Right renal cortex interstitium (tissue), 3 donors: ENCODE measurements at regions not wholly inside any gene's neighbourhood (a gene's known extent, or its start where the extent isn't known, plus 50 kb on each side); places are given as distances from the start of the nearest gene placed in this dataset.
"Not testable (repeated sequence)": the region's sequence is repeated elsewhere in the genome, so short reads cannot be mapped to it uniquely, and the experiment has no call there.

ENCODE experiments used
- DNase-seq, 3 donors: peaks; one replicate each; pipeline ENCODE4 v3.0.0-alpha.2; 2013; ENCODE audit warnings: low read depth in 3 of 3, low spot score in 2 of 3

DNA sequence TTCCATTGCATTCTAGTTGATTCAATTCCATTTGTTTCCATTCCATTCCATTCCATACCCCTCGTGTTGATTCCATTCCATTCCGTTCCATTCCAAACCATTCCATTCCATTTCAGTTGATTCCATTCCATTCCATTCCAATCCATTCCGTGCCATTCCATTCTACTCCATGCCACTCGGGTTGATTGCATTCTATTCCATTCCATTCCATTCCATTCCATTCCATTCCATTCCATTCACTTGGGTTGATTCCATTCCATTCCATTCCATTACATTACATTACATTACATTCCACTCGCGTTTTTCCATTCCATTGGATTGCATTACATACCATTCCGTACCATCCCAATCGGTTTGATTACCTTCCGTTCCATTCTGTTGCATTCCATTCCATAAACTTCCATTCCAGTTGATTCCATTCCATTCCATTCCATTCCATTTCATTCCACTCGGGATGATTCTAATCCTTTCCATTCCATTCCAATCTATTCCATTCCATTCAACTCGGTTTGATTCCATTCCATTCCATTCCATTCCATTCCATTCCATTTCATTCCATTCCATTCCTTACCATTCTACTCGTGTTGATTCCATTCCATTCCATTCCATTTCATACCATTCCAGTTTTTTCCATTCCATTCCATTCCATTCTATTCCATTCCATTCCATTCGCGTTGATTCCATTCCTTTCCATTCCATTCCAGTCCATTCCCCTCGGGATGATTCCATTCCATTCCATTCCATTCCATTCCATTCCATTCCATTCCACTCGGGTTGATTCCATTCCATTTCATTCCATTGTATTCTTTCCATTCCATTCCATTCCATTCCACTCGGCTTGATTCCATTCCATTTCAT lies 1140.4 kb downstream of the RPIA start:
- no peak for DNase-seq

DNA sequence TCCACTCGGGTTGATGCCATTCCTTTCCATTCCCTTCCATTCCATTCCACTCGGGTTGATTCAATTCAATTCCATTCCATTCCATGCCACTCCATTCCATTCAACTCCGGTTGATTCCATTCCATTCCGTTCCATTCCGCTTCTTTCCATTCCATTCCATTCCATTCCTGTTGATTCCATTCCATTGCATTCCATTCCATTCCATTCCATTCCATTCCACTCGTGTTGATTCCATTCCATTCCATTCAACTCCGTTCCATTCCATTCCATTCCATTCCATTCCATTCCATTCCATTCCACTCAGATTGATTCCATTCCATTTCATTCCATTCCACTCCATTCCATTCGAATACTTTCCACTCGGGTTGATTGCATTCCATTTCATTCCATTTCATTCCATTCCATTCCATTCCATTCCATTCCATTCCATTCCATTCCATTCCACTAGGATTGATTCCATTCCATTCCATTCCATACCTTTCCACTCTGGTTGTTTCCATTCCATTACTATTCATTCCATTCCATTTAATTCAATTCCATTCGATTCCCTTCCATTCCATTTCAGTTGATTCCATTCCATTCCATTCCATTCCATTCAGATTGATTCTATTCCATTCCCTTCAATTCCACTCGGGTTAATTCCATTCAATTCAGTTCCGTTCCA lies 1141.8 kb downstream of the RPIA start:
- no peak for DNase-seq

DNA sequence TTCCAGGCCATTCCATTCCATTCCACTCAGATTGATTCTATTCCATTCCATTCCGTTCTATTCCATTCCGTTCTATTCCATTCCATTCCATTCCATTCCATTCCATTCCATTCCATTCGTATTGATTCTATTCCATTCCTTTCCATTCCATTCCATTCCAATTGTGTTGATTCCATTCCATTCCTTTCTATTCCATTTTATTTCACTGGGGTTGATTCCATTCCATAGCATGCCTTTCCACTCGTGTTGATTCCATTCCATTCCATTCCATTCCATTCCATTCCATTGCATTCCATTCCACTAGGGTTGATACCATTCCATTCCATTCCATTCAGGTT lies 1142.3 kb downstream of the RPIA start:
- DNase-seq: peak in 1 of 3 donors; percentile 29

DNA sequence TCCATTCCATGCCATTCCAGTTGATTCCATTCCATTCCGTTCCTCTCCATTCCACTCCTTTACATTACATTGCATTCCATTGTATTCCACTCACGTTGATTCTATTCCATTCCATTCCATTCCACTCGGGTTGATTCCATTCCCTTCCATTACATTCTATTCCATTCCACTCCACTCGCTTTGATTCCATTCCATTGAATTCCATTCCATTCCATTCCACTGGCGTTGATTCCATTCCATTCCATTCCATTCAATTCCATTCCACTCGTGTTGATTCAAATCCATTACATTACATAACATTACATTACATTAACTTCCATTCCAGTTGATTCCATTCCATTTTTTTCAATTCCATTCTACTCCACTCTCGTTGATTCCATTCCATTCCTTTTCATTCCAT lies 1142.8 kb downstream of the RPIA start:
- DNase-seq: no peak

DNA sequence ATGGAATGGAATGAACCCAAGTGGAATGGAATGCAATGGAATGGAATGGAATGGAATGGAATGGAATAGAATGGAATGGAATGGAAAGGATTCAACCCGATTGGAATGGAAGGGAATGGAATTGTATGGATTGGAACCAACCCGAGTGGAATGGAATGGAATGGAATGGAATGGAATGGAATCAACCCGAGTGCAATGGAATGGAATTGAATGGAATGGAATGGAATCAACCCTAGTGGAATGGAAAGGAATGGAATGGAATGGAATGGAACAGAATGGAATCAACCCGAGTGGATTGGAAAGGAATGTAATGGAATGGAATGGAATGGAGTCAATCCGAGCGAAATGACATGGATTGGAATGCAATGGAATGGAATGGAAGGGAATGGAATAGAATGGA lies 1144.9 kb downstream of the RPIA start:
- not testable (repeated sequence) for DNase-seq

DNA sequence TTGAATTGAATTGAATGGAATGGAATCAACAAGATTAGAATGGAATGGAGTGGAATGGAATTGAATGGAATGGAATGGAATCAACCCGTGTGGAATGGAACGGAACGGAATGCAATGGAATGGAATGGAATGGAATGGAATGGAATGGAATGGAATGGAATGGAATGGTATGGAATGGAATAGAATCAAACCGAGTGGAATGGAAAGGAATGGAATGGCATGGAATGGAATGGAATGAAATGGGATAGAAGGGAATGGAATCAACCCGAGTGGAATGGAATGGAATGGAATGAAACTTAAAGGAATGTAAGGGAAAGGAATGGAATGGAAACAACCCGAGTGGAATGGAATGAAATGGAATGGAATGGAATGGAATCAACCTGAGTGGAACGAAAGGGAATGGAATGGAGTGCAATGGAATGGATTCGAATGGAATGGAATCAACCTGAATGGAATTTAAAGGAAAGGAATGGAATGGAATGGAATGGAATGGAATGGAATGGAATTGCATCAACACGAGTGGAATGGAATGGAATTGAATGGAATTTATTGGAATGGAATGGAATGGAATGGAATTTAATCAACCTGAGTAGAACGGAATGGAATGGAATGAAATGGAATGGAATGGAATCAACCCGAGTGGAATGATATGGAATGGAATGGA lies 1146.6 kb downstream of the RPIA start:
- DNase-seq: no peak

DNA sequence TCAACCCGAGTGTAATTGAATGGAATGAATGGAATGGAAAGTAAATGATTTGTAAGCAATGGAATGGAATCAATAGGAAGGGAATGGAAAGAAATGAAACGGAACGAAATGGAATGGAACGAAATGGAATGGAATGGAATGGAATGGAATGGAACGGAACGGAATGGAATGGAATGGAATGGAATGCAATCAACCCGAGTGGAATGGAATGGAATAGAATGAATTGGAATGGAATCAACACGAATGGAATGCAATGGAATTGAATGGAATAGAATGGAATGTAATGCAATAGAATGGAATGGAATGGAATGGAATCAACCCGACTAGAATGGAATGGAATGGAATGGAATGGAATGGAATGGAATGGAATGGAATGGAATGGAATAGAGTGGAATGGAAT lies 1148.7 kb downstream of the RPIA start:
- not testable (repeated sequence) for DNase-seq

DNA sequence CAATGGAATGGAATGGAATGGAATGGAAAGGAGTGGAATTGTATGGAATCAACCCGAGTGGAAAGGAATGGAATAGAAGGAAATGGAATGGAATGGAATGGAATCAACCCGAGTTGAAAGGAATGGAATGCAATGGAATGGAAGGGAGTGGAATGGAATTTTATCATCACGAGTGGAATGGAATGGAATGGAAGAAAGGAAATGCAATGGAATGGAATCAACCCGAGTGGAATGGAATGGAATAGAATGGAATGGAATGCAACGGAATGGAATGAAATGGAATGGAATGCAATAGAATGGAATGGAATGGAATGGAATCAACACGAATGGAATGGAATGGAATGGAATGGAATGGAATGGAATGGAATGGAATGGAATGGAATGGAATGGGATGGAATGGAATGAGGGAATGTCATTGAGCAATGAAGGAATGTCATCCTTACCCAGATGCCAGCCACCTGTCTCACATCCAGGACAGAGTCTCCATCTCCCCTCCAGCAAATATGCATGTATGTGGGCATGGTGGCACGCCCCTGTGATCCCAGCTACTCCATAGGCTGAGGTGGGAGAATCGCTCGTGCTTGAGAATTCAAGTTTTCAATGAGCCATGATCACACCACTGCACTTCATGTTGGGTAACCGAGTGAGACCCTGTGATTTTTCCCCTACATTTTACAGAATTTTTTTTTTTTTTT lies 1149.5 kb downstream of the RPIA start:
- DNase-seq: not testable (repeated sequence)

DNA sequence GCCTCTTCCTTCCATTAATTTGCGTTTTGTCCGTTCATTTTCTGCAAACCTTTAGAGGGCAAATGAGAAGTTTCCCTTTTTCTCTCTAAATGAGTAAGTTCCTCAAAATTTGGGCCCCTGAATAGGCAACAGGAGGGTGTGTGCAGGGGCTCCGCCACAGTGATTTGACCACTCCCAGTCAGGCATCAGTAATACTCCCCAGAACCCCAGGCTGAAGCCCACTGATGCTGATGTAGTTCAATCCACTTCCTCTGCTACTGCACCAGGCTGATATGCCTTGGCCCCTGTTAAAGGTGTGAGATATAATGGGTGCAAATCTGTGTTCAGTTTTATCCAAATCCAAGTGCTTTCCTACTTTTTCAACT lies 1150.0 kb downstream of the RPIA start:
- DNase-seq: no peak

DNA sequence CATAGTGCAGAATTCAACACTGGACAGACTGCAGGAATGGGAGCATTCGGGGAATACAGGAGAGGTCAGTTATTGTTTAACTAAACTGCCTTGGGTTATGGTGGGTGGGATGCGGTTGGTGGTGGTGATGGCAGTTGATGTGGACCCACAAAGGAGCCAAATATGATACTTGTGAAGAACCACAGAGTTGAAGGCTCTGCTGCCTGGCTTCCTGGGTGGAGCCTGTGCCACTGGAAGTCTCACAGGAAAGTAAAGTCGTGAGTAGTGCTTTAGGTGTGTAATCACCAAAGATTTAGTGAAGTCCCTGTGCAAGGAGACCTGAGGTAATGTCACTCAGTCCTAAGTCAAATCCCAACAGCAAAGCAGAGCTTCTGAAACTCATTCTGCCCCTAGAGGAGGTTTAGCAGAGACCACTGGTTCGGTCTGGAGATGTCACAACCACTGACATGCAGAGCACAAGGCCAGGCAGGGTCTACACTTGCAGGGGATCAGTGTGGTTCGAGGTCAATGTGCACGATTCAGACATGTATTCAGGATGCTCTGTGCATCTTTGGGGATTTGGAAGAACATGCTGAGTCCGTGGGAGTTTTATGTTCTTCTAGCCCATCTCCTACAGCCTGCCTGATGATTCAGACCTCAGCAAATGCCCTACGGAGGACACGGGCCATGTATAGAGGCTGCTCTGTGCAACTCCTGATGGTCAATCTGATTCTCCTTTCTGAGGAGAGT lies 1150.9 kb downstream of the RPIA start:
- DNase-seq: no peak

DNA sequence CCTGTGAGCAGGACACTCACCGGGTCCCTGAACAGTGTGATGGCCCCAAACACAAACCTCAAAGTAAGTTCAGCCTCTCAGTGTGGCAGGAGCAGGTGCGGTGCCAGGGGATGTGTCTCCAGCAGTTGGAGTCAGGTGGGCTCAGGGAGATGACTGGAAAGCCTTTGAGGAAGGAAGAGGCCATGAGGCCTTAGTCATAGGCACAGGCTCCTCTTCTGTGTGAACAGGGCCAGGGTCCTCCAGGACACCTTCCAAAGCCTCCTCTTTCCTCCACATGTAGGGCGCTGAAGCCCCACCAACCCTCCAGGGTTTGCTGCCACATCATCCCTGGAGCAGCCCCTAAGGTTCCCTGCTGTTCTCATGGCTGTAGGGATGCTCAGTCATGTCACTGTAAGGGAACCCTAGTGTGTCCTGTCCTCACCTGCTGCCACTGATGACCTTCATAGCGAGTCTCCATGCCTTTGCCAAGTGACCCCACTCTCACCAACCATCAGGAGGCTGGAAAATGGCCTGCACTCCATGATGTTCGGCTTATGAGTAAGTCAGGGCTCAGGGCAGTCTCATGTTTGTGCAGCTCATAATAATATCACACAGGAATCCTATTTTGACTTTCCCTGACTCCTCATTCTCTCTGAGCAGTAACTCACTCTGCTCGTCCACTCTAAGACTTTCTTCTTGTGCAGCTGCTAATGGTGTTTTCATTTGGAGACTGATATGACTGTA lies 1152.9 kb downstream of the RPIA start:
- DNase-seq: no peak

DNA sequence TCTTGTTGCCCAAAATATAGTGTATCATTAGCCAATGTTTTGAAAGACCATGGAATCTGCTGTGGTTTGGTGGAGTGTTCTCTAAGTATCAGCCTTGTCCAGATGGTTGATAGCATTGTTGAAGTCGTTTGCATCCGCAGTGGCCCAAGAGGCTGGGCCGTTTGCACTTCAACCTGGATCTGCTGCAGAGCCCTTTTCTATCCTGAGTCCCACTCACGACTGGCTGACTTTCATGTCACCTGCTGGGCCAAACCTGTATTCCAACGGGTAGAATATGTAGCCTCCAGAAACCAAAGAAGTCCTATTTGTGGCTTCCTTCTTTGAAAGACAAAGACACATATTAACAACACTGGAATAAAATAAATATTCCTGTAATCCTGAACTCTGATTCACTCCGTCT lies 1154.1 kb downstream of the RPIA start:
- DNase-seq: no peak

DNA sequence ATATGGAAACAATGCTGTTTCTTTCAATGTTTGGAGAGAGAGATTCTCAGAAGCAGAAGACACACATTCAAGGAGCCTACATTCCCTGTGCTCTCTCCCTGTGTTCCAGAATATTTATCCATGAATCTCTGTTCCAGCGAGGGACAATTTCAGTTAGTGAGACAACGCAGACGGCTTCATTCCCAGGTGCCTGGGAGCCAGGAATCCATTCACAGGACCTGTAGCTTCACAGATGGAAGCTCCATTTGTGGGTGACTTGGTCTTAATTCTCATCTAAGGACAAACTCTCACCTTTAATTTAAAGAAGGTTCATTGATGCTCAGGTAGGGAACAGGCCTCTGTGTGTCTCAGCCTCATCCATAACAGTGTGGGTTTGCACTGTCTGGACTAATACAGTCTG lies 1156.6 kb downstream of the RPIA start:
- DNase-seq: no peak

DNA sequence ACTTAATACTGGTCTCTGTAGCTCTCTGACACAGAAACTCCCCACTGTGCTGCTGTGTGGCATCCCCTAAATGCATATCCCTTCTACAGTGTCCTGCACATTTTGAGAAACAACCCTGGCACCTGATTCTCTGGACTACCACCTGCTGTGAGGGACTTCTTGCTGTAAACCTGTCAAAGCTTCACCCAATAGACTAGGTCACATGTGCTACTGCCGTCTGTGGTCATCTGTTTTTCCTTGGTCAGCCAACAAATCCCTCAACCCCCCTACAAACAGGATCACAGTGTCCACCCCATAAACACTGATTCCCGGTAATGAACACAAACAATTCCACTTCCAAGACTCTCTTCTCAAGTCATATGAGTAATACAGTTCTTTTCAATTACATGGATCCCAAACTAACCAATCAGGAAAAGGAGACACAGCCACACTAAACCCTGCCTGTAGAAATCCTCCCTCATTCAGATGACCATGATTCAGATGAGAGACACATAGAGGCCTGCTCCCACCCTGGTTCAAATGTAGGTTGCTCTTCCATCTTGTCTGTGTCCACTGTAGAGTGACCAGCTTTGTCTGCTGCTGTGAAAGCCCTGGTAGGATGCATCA lies 1157.4 kb downstream of the RPIA start:
- DNase-seq: no peak

DNA sequence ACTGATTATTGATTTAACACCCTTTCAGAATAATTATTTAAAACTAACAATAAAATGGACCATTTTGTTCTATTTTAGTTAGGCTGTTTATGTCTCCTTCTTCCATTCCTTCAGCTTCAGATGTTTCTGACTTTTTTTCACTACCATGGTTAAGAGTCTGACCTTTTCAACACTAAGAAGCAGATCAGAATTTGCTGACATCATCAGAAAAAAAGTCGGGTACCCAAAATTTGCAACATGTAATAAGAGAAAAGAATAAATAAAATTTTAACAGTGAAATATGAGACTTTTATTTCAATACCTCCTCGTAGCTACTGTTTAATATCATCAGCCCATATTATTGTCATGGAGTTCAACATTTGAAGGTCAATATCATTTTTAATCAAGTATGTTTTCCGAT lies 1158.3 kb downstream of the RPIA start:
- no peak for DNase-seq

DNA sequence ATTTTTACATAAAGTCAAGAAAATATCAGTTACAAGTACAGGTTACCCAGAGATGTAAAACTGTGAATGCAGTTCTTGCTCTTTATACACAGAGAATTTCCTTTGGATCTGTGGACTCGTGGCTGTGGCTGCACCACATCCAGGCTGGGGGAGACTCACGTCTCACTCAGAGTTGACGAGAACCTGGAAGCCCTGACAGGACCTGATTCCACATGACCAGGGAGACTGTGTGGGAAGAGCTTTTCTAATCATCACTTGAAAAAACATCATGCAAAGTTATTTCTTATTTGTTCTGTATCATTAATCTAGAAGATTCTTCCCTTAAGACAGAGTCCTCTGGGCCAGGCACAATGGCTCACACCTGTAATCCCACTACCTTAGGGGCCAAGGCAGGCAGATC lies 1159.0 kb downstream of the RPIA start:
- no peak for DNase-seq

DNA sequence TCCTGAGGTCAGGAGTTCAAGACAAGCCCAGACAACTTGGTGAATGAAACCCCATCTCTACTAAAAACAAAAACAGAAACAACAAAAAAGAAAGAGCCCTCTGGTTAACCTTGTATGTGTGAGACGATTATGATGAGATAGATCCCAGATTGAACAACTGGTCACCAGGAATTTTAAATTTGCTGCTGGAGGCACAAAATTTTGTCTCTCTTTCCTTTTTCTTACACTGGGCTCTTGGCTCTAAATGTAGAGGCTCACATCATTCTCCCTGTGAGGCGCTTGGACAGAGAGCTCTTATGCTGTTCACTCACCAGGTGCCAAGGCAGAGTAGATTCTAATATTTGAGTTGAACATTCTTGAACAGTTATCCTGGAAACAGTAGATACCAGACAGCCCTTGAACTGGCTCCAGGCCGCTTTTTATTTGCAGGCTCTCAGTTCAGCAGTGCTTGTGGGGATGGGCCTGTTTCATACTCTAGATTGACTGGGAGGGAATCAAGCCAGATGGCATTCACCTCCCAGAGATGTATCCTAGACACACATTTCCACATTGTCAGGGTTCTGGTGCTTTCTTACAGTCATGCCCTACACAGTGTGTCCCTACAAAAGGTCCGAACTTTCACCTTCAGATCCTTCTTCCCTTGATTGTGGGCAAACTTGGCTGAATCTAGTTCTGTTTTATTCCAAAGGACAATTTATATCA lies 1159.6 kb downstream of the RPIA start:
- DNase-seq: no peak

DNA sequence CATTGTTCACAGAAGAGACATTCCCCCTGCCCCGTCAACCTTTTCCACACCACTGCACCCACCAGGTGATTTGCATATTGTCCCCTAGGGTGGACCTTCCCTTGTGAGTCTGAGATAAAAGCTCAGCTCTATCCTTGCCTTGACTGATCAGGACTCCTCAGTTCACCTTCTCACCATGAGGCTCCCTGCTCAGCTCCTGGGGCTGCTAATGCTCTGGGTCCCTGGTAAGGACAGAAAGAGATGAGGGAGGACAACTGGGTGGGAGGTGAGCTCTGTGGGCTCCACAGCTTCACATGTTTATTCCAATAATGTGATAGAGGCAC lies 1160.1 kb downstream of the RPIA start:
- DNase-seq: no peak

DNA sequence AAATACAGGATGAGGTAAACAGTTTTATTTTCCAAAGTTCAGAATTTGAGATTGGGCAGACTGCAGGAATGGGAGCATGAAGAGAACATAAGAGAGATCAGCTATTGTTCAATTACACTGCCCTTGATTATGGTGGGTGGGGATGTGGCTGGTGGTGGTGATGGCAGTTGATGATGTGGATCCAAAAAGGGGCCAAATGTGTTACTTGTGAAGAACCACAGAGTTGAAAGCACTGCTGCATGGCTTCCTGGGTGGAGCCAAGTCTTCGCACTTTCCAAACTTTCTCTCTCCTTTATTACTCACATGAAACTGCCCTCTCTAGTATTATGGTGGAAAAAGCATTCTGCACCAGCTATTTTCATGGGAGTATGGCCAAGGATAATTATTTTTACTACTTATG lies 1162.0 kb downstream of the RPIA start:
- DNase-seq: not testable (repeated sequence)
